ENCODE measurements at regions not wholly inside any gene's neighbourhood (a gene's known extent, or its start where the extent isn't known, plus 50 kb on each side); places are given as distances from the start of the nearest gene placed in this dataset.

DNA sequence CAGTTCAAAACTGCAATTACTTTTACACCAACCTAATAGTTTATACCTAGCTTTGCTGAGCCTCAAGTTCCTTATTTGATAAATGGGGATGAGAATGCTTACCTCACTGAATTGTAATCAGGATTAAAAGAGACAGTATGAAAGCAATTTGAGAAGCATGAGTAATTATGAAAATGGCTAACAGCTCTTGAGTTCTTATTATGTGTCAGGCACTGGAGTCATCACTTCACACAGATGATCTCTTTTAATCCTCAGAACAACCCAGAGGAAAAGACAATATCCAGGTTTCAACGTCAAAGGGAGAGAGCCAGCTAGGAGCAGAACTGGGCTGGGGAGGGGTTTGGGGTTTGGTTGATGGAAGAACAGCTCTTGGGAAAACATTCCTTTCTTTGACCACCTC, 221.0 kb upstream of the NWD2 start:
- TF ChIP-seq EZH2 (IDR thresholded peaks at IDR 0.05; ENCODE audit: borderline replicate concordance, low read depth, low read length, severe bottlenecking): no peak
- TF ChIP-seq, protein P1, sequence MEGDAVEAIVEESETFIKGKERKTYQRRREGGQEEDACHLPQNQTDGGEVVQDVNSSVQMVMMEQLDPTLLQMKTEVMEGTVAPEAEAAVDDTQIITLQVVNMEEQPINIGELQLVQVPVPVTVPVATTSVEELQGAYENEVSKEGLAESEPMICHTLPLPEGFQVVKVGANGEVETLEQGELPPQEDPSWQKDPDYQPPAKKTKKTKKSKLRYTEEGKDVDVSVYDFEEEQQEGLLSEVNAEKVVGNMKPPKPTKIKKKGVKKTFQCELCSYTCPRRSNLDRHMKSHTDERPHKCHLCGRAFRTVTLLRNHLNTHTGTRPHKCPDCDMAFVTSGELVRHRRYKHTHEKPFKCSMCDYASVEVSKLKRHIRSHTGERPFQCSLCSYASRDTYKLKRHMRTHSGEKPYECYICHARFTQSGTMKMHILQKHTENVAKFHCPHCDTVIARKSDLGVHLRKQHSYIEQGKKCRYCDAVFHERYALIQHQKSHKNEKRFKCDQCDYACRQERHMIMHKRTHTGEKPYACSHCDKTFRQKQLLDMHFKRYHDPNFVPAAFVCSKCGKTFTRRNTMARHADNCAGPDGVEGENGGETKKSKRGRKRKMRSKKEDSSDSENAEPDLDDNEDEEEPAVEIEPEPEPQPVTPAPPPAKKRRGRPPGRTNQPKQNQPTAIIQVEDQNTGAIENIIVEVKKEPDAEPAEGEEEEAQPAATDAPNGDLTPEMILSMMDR (IDR thresholded peaks at IDR 0.05; ENCODE audit: borderline replicate concordance, extremely low read depth, low read length, poor library complexity, severe bottlenecking): no peak
